Endothelial cell of umbilical vein (primary cell): ENCODE measurements at regions not wholly inside any gene's neighbourhood (a gene's known extent, or its start where the extent isn't known, plus 50 kb on each side); places are given as distances from the start of the nearest gene placed in this dataset.

Experiments
- BruUV-seq: library from RNA; stranded (reverse); fragments of 400-500 nt; replicated peaks from 2 replicates; lab custom pipeline; 2021; lab: Mats Ljungman, UMichigan
- CTCF ChIA-PET: fragments of 300-600, 350-600 bp; sonication (Branson Sonifier 250); formaldehyde crosslinking; loops from one replicate; lab custom pipeline; 2021; ENCODE audit warnings: antibody characterized with exemption, inconsistent platforms; lab: Charles Lee
- POLR2A ChIA-PET: fragments of 300-600, 350-600 bp; sonication (Branson Sonifier 250); formaldehyde crosslinking; loops from one replicate; lab custom pipeline; 2021; ENCODE audit warnings: antibody characterized with exemption, inconsistent platforms; lab: Charles Lee
- DNase-seq: peaks from one replicate; pipeline ENCODE4 v3.0.0-alpha.2; 2011; ENCODE audit warnings: low read depth, low spot score
- FAIRE-seq: peaks from 2 replicates; lab custom pipeline; 2011; peaks lifted over from hg19 to GRCh38; lab: Jason Lieb, UNC
- H2AFZ ChIP-seq: 2 replicates; pipeline ENCODE4 v1.6.0; 2012; ENCODE audit warnings: low read depth, low read length, control low read depth, inconsistent platforms
- H3K27ac ChIP-seq: 2 replicates; pipeline ENCODE4 v1.5.1; 2011; ENCODE audit warnings: low read depth, mild to moderate bottlenecking, control low read depth, low read length, moderate library complexity; ENCODE audit not compliant: insufficient read depth
- H3K27me3 ChIP-seq, 2 experiments: 2 replicates each; pipeline versions ENCODE4 v1.6.0 to v1.6.1; 2011; ENCODE audit warnings: low read length in 2 of 2, mixed read lengths in 1 of 2; ENCODE audit not compliant: control insufficient read depth in 2 of 2, insufficient read depth in 2 of 2
- H3K36me3 ChIP-seq, 2 experiments: 2 replicates in 1 of 2; 3 replicates in 1 of 2; pipeline ENCODE4 v1.5.1; 2011; ENCODE audit warnings: low read length in 2 of 2, mild to moderate bottlenecking in 1 of 2, moderate library complexity in 1 of 2; ENCODE audit not compliant: control insufficient read depth in 2 of 2, insufficient read depth in 2 of 2; ENCODE audit errors: extremely low read depth in 1 of 2
- H3K4me1 ChIP-seq: 3 replicates; pipeline ENCODE4 v1.5.1; 2011; ENCODE audit warnings: mild to moderate bottlenecking, low read length; ENCODE audit not compliant: control insufficient read depth, insufficient read depth; ENCODE audit errors: extremely low read depth
- H3K4me2 ChIP-seq: 2 replicates; pipeline ENCODE4 v1.6.1; 2011; ENCODE audit warnings: low read length, control low read depth, mixed read lengths; ENCODE audit not compliant: insufficient read depth
- H3K4me3 ChIP-seq, 3 experiments: fragments of 200-600 bp in 1 of 3; sonication (generic), shearing (Covaris generic) in 1 of 3; replicated peaks in 1 of 3; 2 replicates each; pipeline ENCODE4 v1.5.1; 2011 to 2016; ENCODE audit warnings: control low read depth in 3 of 3, low read length in 3 of 3, mild to moderate bottlenecking in 2 of 3, inconsistent platforms in 1 of 3, low read depth in 1 of 3, moderate library complexity in 1 of 3; ENCODE audit not compliant: insufficient read depth in 1 of 3
- H3K79me2 ChIP-seq: 2 replicates; pipeline ENCODE4 v1.6.0; 2012; ENCODE audit warnings: low read length, inconsistent platforms; ENCODE audit not compliant: control insufficient read depth, insufficient read depth
- H3K9ac ChIP-seq: replicated peaks from 2 replicates; pipeline ENCODE3; 2011; ENCODE audit warnings: low read length, control low read depth; ENCODE audit not compliant: insufficient read depth; ENCODE audit errors: extremely low read depth
- H3K9me1 ChIP-seq: replicated peaks from 3 replicates; pipeline ENCODE4 v1.6.0; 2011; ENCODE audit warnings: mild to moderate bottlenecking, low read length; ENCODE audit not compliant: control insufficient read depth, insufficient read depth; ENCODE audit errors: extremely low read depth
- H3K9me3 ChIP-seq: replicated peaks from 2 replicates; pipeline ENCODE4 v1.5.1; 2012; ENCODE audit warnings: low read length, inconsistent platforms; ENCODE audit not compliant: control insufficient read depth, insufficient read depth
- H4K20me1 ChIP-seq: replicated peaks from 2 replicates; pipeline ENCODE3; 2011; ENCODE audit warnings: mild to moderate bottlenecking, low read length; ENCODE audit not compliant: control insufficient read depth, insufficient read depth; ENCODE audit errors: extremely low read depth
- EZH2 ChIP-seq: IDR thresholded peaks from 2 replicates; pipeline ENCODE4 v1.6.1; 2012; ENCODE audit warnings: borderline replicate concordance, low read depth, mild to moderate bottlenecking, moderate library complexity, low read length, inconsistent platforms; ENCODE audit not compliant: severe bottlenecking
- FOS ChIP-seq: IDR thresholded peaks from 2 replicates; pipeline ENCODE4 v1.6.1; 2011; ENCODE audit warnings: mild to moderate bottlenecking, low read length, moderate library complexity, borderline replicate concordance; ENCODE audit not compliant: insufficient read depth
- GATA2 ChIP-seq: IDR thresholded peaks from 2 replicates; pipeline ENCODE4 v1.7.0; 2011; ENCODE audit warnings: low read depth, mild to moderate bottlenecking, moderate library complexity, mixed read lengths, low read length; ENCODE audit not compliant: insufficient read length, insufficient read depth
- JUN ChIP-seq: IDR thresholded peaks from 2 replicates; pipeline ENCODE4 v1.6.1; 2011; ENCODE audit warnings: borderline replicate concordance, low read depth; ENCODE audit not compliant: insufficient read length, insufficient read depth
- MAX ChIP-seq: IDR thresholded peaks from 2 replicates; pipeline ENCODE4 v1.6.1; 2011; ENCODE audit not compliant: insufficient read depth, insufficient read length
- MYC ChIP-seq: IDR thresholded peaks from one replicate; pipeline ENCODE4 v1.6.1; 2011; ENCODE audit warnings: mild to moderate bottlenecking, low read depth, low read length
- POLR2A ChIP-seq: IDR thresholded peaks from 2 replicates; pipeline ENCODE4 v1.6.1; 2012; ENCODE audit warnings: low read depth, mild to moderate bottlenecking, control low read depth, low read length
- POLR2AphosphoS5 ChIP-seq: IDR thresholded peaks from 2 replicates; pipeline ENCODE4 v1.6.1; 2012; ENCODE audit warnings: low read depth, mild to moderate bottlenecking, control low read depth, low read length, moderate library complexity; ENCODE audit not compliant: insufficient read depth
- dilution Hi-C: fragments of 300-500 bp; cut with MboI; formaldehyde crosslinking; loops from one replicate; pipeline ENCODE4 v1.15.0; 2019; ENCODE audit warnings: low sequenced_read_pairs; ENCODE audit not compliant: extremely low pct_ligation_motif_present
- intact Hi-C: fragments of 100-400 bp; cut with micrococcal nuclease; formaldehyde crosslinking; loops from one replicate; pipeline ENCODE4 v1.10.0; 2022
- TF ChIP-seq, protein P1 (sequence below), 2 donors: IDR thresholded peaks; 1 replicate in 1 of 2; 2 replicates in 1 of 2; pipeline ENCODE4 v1.5.1; 2011; ENCODE audit warnings: low read length in 2 of 2, mild to moderate bottlenecking in 2 of 2, moderate library complexity in 2 of 2, control low read depth in 1 of 2, inconsistent platforms in 1 of 2, low read depth in 1 of 2; ENCODE audit not compliant: insufficient read depth in 1 of 2; ENCODE audit errors: extremely low read depth in 1 of 2

- intact Hi-C loops, result loop anchor here (2.0 kb wide), 1 partner anchor 85 kb away; no protein-coding TSS in a partner anchor
- no peak for FAIRE-seq
Measured at GRCh38 chr1:47571952-47572351, 134.1 kb downstream of the FOXD2 start.

More at GRCh38 chr1:47571952-47572351, 134.1 kb downstream of the FOXD2 start:
- POLR2A ChIA-PET, result no interaction called here
- Histone ChIP-seq H3K4me3 (no peak overlapping the region), H3K36me3 (no peaks in the 10 kb centered on the region), H3K9me3 (no peaks in the 10 kb centered on the region), H3K4me2 (no peak overlapping the region), H3K27me3 (no peaks in the 10 kb centered on the region), H3K79me2 (no peaks in the 10 kb centered on the region), H4K20me1 (no peaks in the 10 kb centered on the region), H3K9me1 (no peaks in the 10 kb centered on the region), H3K4me1 (peaks cover 25% of the 10 kb centered on the region), H3K9ac (no peak overlapping the region), H2AFZ (no peak overlapping the region), H3K27ac (no peak overlapping the region)
- CTCF ChIA-PET, result no interaction called here
- BruUV-seq, result no TSS peak
- TF ChIP-seq MYC (no peak), POLR2AphosphoS5 (no peak), POLR2A (no peak), MAX (no peak), JUN (no peak), EZH2 (no peak), GATA2 (no peak), FOS (no peak)
- TF ChIP-seq, protein P1, sequence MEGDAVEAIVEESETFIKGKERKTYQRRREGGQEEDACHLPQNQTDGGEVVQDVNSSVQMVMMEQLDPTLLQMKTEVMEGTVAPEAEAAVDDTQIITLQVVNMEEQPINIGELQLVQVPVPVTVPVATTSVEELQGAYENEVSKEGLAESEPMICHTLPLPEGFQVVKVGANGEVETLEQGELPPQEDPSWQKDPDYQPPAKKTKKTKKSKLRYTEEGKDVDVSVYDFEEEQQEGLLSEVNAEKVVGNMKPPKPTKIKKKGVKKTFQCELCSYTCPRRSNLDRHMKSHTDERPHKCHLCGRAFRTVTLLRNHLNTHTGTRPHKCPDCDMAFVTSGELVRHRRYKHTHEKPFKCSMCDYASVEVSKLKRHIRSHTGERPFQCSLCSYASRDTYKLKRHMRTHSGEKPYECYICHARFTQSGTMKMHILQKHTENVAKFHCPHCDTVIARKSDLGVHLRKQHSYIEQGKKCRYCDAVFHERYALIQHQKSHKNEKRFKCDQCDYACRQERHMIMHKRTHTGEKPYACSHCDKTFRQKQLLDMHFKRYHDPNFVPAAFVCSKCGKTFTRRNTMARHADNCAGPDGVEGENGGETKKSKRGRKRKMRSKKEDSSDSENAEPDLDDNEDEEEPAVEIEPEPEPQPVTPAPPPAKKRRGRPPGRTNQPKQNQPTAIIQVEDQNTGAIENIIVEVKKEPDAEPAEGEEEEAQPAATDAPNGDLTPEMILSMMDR (IDR thresholded peaks at IDR 0.05; ENCODE audit: extremely low read depth in 1 of 2, insufficient read depth in 1 of 2, low read depth in 1 of 2, low read length in 2 of 2), result no peak
- dilution Hi-C loops, result no loop called here
- no peak for DNase-seq
